ENCODE measurements at regions not wholly inside any gene's neighbourhood (a gene's known extent, or its start where the extent isn't known, plus 50 kb on each side); places are given as distances from the start of the nearest gene placed in this dataset.
A peak's percentile ranks its signal among the peaks of the same experiment; 100 is the strongest.
"Not testable (repeated sequence)": the region's sequence is repeated elsewhere in the genome, so short reads cannot be mapped to it uniquely, and the experiment has no call there.

- no peak for DNase-seq
Observed at GRCh38 chr2:38243186-38243880, 133.7 kb downstream of the ATL2 start.

GRCh38 chr2:38239452-38239851 is 137.6 kb downstream of the ATL2 start:
- peak; percentile 44 for DNase-seq

DNA sequence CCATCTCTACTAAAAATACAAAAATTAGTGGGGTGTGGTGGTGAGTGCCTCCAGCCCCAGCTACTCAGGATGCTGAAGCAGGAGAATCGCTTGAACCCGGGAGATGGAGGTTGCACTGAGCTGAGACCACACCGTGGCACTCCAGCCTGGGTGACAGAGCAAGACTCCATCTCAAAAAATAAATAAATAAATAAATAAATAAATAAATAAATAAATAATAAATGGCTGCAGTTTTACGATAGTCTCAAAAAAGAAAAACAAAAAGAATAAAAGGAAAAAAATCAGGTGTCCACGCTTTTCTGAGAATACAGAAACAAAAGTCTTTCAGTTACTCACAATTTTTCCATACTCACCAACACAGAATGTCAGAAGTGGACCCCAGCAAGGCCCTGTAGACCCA is 138.4 kb downstream of the ATL2 start:
- not testable (repeated sequence) for DNase-seq

GRCh38 chr2:38237311-38237710 is 139.8 kb downstream of the ATL2 start:
- DNase-seq: no peak

DNA sequence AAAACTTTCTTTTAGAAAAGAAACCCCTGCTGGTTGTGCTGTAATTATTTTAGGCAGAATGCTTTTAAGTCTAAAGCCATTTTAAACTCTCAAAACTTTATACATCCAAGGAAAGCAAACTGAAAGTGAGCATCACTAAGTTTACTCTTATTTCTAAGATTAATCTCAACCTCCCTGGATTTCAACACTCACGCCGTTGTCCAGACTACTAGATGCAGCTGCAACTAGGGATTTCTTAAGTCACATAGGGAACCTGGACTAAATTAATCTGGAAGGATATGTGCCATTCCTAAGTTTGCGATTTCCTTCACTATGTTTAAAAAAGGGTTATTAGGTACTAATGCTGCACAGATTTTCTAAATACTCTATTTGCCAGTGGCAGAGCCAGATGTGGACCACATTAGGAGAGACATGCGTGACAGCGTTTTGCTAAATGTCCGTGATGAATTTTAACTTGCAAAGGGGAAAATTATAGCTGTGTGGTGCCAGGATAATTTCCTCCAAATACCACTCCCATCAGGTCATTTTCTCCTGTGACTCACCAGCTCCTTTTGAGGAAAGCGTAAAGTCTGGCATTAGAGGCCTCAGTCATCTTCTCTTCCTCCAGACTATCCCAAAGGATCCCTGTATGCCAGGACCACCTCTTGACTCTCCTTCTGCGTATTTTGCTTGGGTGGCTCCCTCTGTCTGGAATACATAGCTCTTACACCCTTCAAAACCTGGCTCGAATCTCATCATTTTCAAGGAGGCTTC is 143.7 kb downstream of the ATL2 start:
- peak; percentile 91 for DNase-seq

GRCh38 chr2:38232454-38232853 is 144.6 kb downstream of the ATL2 start:
- DNase-seq: no peak

DNA sequence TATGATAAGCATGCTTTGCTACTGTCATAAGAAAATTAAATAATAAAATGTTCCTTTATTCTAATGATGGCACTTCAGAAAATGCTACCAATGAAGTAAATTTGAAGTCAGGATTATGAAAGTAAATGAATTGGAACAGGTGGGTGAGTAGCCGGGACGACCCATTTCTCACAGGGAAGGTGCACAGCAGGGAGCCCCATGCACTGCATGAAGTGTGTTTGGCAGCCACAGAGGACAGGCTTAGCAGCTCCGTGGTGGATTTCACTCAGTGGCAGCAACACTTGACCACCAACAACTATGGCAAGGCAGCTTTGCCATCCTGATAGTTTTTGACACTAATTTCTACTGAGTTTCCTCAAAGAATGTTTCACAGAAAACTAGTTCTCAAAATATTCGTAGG is 146.3 kb downstream of the ATL2 start:
- no peak for DNase-seq

GRCh38 chr2:38228753-38229152 is 148.3 kb downstream of the ATL2 start:
- no peak for DNase-seq

- DNase-seq: no peak
Observed at GRCh38 chr2:38224821-38225437, 149.0 kb upstream of the CYP1B1 start.

DNA sequence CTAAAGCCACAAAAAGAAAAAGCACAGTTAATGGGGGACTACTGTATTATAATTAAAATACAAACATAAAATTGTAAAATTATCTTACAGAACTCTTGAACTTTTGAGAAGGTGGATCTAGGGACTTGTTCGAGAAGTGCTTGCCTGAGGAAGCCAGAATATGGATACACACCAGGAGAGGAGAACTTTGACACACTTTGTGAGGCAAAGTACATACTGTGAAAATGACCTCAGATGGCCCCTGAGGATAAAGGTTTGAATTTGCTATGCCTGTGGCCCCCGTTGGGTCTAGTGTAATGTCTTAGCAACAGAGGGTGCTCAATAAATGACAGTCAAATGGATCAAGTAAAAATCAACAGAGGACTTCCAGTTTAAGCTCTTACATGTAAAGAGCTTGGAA is 148.2 kb upstream of the CYP1B1 start:
- DNase-seq: no peak

- no peak for DNase-seq
Observed at GRCh38 chr2:38223256-38223655, 147.3 kb upstream of the CYP1B1 start.

GRCh38 chr2:38220164-38220563 is 144.2 kb upstream of the CYP1B1 start:
- DNase-seq: no peak

- DNase-seq: no peak
Observed at GRCh38 chr2:38218995-38219394, 143.0 kb upstream of the CYP1B1 start.

DNA sequence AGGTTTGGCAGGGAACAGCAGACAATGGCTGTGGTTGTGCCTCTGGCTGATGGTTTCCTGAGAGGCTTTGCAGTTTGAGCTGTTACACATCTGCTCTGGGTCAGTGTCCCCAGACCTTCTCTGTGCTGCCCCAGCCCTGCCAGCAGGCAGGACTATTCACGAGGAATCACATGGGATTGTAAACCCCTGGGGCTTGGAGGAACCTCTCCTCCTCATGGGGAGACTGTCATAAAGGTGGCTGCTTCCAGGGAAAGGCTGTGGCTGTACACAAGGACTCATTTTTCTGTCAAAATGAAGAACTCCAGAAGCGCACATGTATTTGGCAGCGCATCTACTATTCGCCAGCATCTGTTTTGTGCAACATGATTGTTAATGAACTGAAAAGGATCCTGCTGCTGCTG is 142.6 kb upstream of the CYP1B1 start:
- no peak for DNase-seq

DNA sequence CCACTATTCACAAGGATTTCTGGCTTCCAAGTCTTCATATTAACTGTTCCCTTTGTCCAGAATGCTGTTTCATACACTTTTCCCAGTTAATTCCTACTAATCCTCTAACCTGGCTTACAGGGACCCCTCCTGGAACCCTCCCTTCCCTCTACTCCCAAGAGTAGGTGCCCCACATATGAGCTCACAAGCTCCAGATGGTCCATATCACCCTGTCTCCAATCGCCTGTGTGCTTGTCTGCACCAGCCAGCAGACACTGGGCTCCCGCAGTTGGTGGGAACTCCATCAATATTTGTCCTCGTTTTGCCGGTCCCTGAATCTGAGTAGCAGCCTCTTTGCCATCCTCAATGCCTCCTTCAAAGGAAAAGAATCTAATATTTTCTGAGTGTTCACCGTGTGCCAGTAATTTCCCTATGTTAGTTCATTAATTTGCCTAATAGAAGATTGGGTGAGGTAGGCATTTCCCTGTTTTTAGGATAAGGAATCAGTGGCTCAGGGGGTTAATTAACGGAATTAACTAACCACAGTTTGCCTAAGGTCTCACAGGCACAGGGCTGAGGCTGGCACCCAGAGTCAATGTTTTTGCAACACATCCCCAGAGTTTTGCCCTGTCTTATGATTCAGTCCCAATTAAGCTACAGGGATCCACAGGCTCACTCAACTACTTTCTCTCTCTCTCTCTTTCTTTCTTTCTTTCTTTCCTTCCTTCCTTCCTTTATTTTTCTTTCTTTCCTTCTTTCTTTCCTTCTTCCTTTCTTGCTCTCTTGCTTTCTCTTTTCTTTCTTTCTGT is 141.6 kb upstream of the CYP1B1 start:
- DNase-seq: no peak

- DNase-seq: no peak
Observed at GRCh38 chr2:38216886-38217285, 140.9 kb upstream of the CYP1B1 start.

DNA sequence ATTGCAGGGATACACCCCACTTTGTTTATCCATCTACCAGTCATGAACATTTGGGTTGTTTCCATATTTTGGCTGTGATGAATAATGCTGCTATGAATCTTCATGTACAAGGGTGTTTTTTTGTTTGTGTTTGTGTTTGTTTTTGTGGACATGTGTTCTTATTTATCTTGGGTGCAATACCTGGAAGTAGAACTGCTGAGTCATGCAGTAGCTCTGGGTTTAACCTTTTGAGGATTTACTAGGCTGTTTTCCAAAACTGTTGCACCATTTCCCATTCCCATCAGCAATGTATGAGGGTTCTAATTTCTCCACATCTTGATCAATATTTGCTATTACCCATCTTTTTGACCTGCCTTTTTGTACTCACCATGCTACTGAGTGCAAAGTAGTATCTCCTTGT is 140.0 kb upstream of the CYP1B1 start:
- peak; percentile 27 for DNase-seq

GRCh38 chr2:38215522-38215921 is 139.6 kb upstream of the CYP1B1 start:
- no peak for DNase-seq

DNA sequence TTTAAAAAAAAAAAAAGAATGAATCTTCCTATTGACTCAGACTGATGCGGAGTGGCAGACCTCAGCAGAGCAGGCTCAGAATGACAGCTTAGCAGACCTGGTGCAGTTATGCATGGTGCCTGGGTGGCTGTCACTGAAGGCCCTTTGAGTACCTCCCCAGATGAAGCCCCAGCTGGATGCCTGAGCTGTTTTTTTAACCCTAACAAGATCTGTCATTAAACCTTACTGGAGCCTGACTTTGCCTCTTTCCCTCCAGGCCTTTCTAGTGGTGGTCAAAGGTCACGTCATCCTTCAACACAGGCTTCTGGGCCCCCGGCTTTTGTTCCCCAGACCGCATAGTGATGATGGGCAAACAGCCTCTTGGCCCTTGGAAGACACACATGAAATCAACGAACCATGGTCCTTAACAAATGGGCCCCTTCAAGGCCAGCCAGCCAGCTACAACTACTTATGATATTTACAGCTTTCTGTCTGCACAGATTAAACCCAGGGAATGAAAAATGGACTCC is 138.3 kb upstream of the CYP1B1 start:
- peak; percentile 26 for DNase-seq

GRCh38 chr2:38213619-38214167 is 137.7 kb upstream of the CYP1B1 start:
- no peak for DNase-seq

- no peak for DNase-seq
Observed at GRCh38 chr2:38212312-38212711, 136.4 kb upstream of the CYP1B1 start.

GRCh38 chr2:38207168-38207567 is 131.2 kb upstream of the CYP1B1 start:
- DNase-seq: peak; percentile 68

- peak; percentile 64 for DNase-seq
Observed at GRCh38 chr2:38203446-38203810, 127.5 kb upstream of the CYP1B1 start.

Measured in fibroblast of skin of right biceps (primary cell).